GM12878 (cell line): ENCODE measurements at regions not wholly inside any gene's neighbourhood (a gene's known extent, or its start where the extent isn't known, plus 50 kb on each side); places are given as distances from the start of the nearest gene placed in this dataset.

ENCODE experiments used
- ATAC-seq: fragments of 200-7000 bp; cut with Tn5 transposase; 3 replicates; pipeline ENCODE4 v1.9.1; 2020; ENCODE audit warnings: mild to moderate bottlenecking, moderate library complexity
- BruUV-seq: library from RNA; stranded (reverse); fragments of 400-500 nt; replicated peaks from 2 replicates; lab custom pipeline; 2021; lab: Mats Ljungman, UMichigan
- CTCF ChIA-PET: fragments of 300-600 bp; sonication (Branson Sonifier 250); formaldehyde crosslinking; extraction: SDS; loops from one replicate; lab custom pipeline; 2021; ENCODE audit warnings: inconsistent platforms; lab: Yijun Ruan, JAX
- POLR2A ChIA-PET: fragments of 350-600 bp; formaldehyde crosslinking; extraction: SDS; loops from one replicate; lab custom pipeline; 2021; ENCODE audit warnings: inconsistent platforms; lab: Charles Lee
- RAD21 ChIA-PET: fragments of 300-600 bp; sonication (Branson Sonifier 250); formaldehyde crosslinking; loops from one replicate; lab custom pipeline; 2023; ENCODE audit warnings: antibody characterized with exemption; ENCODE audit not compliant: unreplicated experiment; lab: Charles Lee
- SMC1A ChIA-PET: fragments of 300-600 bp; sonication (Branson Sonifier 250); formaldehyde crosslinking; loops from one replicate; lab custom pipeline; 2023; ENCODE audit not compliant: unreplicated experiment, uncharacterized antibody; lab: Charles Lee
- DNase-seq: peaks from one replicate; pipeline ENCODE4 v3.0.0-alpha.2; 2011; ENCODE audit warnings: low read depth, low spot score
- FAIRE-seq: peaks from 3 replicates; lab custom pipeline; 2011; peaks lifted over from hg19 to GRCh38; lab: Jason Lieb, UNC
- H2AFZ ChIP-seq: 2 replicates; pipeline ENCODE4 v1.6.0; 2011; ENCODE audit warnings: low read depth, low read length, control low read depth; ENCODE audit not compliant: control insufficient read depth
- H3K27ac ChIP-seq: 2 replicates; pipeline ENCODE4 v1.5.1; 2011; ENCODE audit warnings: control low read depth; ENCODE audit not compliant: control insufficient read depth, insufficient read depth
- H3K27me3 ChIP-seq, 2 experiments: replicated peaks in 1 of 2; 2 replicates each; pipeline versions ENCODE4 v1.6.0 to v1.6.1; 2011; ENCODE audit warnings: low read length in 1 of 2; ENCODE audit not compliant: control insufficient read depth in 2 of 2, insufficient read depth in 2 of 2
- H3K36me3 ChIP-seq, 2 experiments: 2 replicates each; pipeline ENCODE4 v1.5.1; 2011; ENCODE audit warnings: low read length in 1 of 2; ENCODE audit not compliant: control insufficient read depth in 2 of 2, insufficient read depth in 2 of 2
- H3K4me1 ChIP-seq: 2 replicates; pipeline ENCODE4 v1.6.1; 2011; ENCODE audit warnings: mild to moderate bottlenecking, low read length, moderate library complexity, mixed read lengths; ENCODE audit not compliant: control insufficient read depth, insufficient read depth
- H3K4me2 ChIP-seq: 2 replicates; pipeline ENCODE4 v1.6.0; 2011; ENCODE audit warnings: control low read depth; ENCODE audit not compliant: control insufficient read depth, insufficient read depth
- H3K4me3 ChIP-seq: fragments of 200-600 bp; sonication (generic); 2 replicates; pipeline ENCODE4 v1.5.1; 2016
- H3K79me2 ChIP-seq: 2 replicates; pipeline ENCODE4 v1.6.0; 2011; ENCODE audit warnings: low read length; ENCODE audit not compliant: control insufficient read depth, insufficient read depth
- H3K9ac ChIP-seq: 2 replicates; pipeline ENCODE4 v1.8.0; 2011; ENCODE audit warnings: low read length, control low read depth, mixed read lengths; ENCODE audit not compliant: control insufficient read depth, insufficient read depth
- H3K9me3 ChIP-seq: replicated peaks from 3 replicates; pipeline ENCODE4 v1.5.1; 2011; ENCODE audit warnings: mild to moderate bottlenecking, low read length; ENCODE audit not compliant: control insufficient read depth, insufficient read depth
- H4K20me1 ChIP-seq: 2 replicates; pipeline ENCODE4 v1.6.0; 2011; ENCODE audit not compliant: control insufficient read depth, insufficient read depth
- JUND ChIP-seq: IDR thresholded peaks from 2 replicates; pipeline ENCODE4 v1.6.1; 2012; ENCODE audit warnings: low read depth, mild to moderate bottlenecking, low read length, improper control_type of control experiment, moderate library complexity
- KLF5 ChIP-seq: fragments of 450-650 bp; IDR thresholded peaks from 2 replicates; pipeline ENCODE4 v1.6.1; 2014; ENCODE audit warnings: mild to moderate bottlenecking; ENCODE audit not compliant: partially characterized antibody
- TAF1 ChIP-seq: IDR thresholded peaks from 2 replicates; pipeline ENCODE4 v1.6.1; 2011; ENCODE audit warnings: mild to moderate bottlenecking, low read depth, low read length, borderline replicate concordance
- WRNIP1 ChIP-seq: IDR thresholded peaks from 2 replicates; pipeline ENCODE4 v1.6.1; 2011; ENCODE audit warnings: low read depth, low read length, improper control_type of control experiment, borderline replicate concordance
- ZZZ3 ChIP-seq: IDR thresholded peaks from 2 replicates; pipeline ENCODE4 v1.6.1; 2011; ENCODE audit warnings: low read depth; ENCODE audit not compliant: control insufficient read depth, insufficient read length
- WGBS: methylation state at CpG from one replicate; pipeline ENCODE4 v1.1.6; 2016; ENCODE audit warnings: low lambda C conversion rate; ENCODE audit not compliant: insufficient replicate concordance, insufficient coverage; ENCODE audit errors: missing lambda C conversion rate; 5-methylcytosine and 5-hydroxymethylcytosine counted together
- in situ Hi-C: fragments of 300-500 bp; cut with MboI; formaldehyde crosslinking; loops from 9 replicates; pipeline ENCODE4 v1.14.3; 2018; ENCODE audit warnings: mixed read lengths
- intact Hi-C: fragments of 100-400 bp; cut with micrococcal nuclease; formaldehyde crosslinking; loops from one replicate; pipeline ENCODE4 v1.14.2; 2022; ENCODE audit not compliant: unreplicated experiment

- no peaks in the 10 kb centered on the region for H3K9me3 ChIP-seq
- ChIA-PET POLR2A (no interaction called here), CTCF (interaction anchor here (0.6 kb wide), 1 partner anchor 95 kb away, joined by 4 read pairs; no protein-coding TSS in a partner anchor), SMC1A (no interaction called here), RAD21 (no interaction called here)
- H3K27me3 ChIP-seq: no peaks in the 10 kb centered on the region
- TF ChIP-seq KLF5: no peak
- no peak for TF ChIP-seq TAF1
- no peaks in the 10 kb centered on the region for H3K79me2 ChIP-seq
- ATAC-seq: no peak
- DNase-seq: no peak
- WGBS: 19% methylated on average over 2 of the region's 2 CpGs
- H3K27ac ChIP-seq: no peak overlapping the region
- no peak overlapping the region for H3K9ac ChIP-seq
- no peak overlapping the region for H3K4me3 ChIP-seq
- BruUV-seq: no TSS peak
- H4K20me1 ChIP-seq: no peaks in the 10 kb centered on the region
- intact Hi-C loops: no loop called here
- no peak overlapping the region for H3K4me2 ChIP-seq
- no peak overlapping the region for H2AFZ ChIP-seq
- FAIRE-seq: no peak
- in situ Hi-C loops: no loop called here
- no peaks in the 10 kb centered on the region for H3K4me1 ChIP-seq
- no peaks in the 10 kb centered on the region for H3K36me3 ChIP-seq
Observed at GRCh38 chr11:15534266-15534665, 419.5 kb downstream of the INSC start.

GRCh38 chr11:15535414-15535813 lies 420.7 kb downstream of the INSC start:
- no peak overlapping the region for H3K27ac ChIP-seq
- no peak overlapping the region for H3K9ac ChIP-seq
- WGBS: 46% methylated on average over 7 of the region's 7 CpGs
- H3K79me2 ChIP-seq: no peaks in the 10 kb centered on the region
- no peaks in the 10 kb centered on the region for H3K4me1 ChIP-seq
- intact Hi-C loops: no loop called here
- no peak for ATAC-seq
- no peak for DNase-seq
- no peak for FAIRE-seq
- no peak overlapping the region for H2AFZ ChIP-seq
- H3K27me3 ChIP-seq: no peaks in the 10 kb centered on the region
- H4K20me1 ChIP-seq: no peaks in the 10 kb centered on the region
- ChIA-PET POLR2A (no interaction called here), CTCF (no interaction called here), SMC1A (no interaction called here), RAD21 (no interaction called here)
- no peaks in the 10 kb centered on the region for H3K36me3 ChIP-seq
- H3K9me3 ChIP-seq: no peaks in the 10 kb centered on the region
- H3K4me2 ChIP-seq: no peak overlapping the region
- TF ChIP-seq JUND: no peak
- no peak for TF ChIP-seq WRNIP1
- no peak for TF ChIP-seq ZZZ3
- no TSS peak for BruUV-seq
- no peak overlapping the region for H3K4me3 ChIP-seq
- in situ Hi-C loops: no loop called here
